Nephron (organoid): ENCODE measurements at regions not wholly inside any gene's neighbourhood (a gene's known extent, or its start where the extent isn't known, plus 50 kb on each side); places are given as distances from the start of the nearest gene placed in this dataset.

Experiments
- H3K27ac Mint-ChIP-seq, 3 experiments: 2 replicates each; pipeline ENCODE4 v1.8.0; 2020; ENCODE audit warnings: mixed read lengths in 3 of 3, mild to moderate bottlenecking in 2 of 3, moderate library complexity in 1 of 3
- H3K27me3 Mint-ChIP-seq: 2 replicates; pipeline ENCODE4 v1.8.0; 2021; ENCODE audit warnings: low read depth, mild to moderate bottlenecking, moderate library complexity, mixed read lengths
- H3K36me3 Mint-ChIP-seq: 2 replicates; pipeline ENCODE4 v1.8.0; 2020; ENCODE audit warnings: low read depth, mixed read lengths
- H3K4me1 Mint-ChIP-seq: 2 replicates; pipeline ENCODE4 v1.8.0; 2020; ENCODE audit warnings: mixed read lengths
- H3K4me3 Mint-ChIP-seq, 3 experiments: 2 replicates each; pipeline ENCODE4 v1.8.0; 2020; ENCODE audit warnings: mild to moderate bottlenecking in 3 of 3, mixed read lengths in 3 of 3, moderate library complexity in 2 of 3
- H3K9me3 Mint-ChIP-seq: 2 replicates; pipeline ENCODE4 v1.8.0; 2020; ENCODE audit warnings: mixed read lengths
- TF ChIP-seq, protein P1 (sequence below), 3 experiments: fragments of 200-600 bp; sonication (generic); IDR thresholded peaks; one replicate each; pipeline ENCODE4 v1.5.0; 2021; ENCODE audit warnings: antibody characterized with exemption in 3 of 3; ENCODE audit not compliant: unreplicated experiment in 3 of 3

DNA sequence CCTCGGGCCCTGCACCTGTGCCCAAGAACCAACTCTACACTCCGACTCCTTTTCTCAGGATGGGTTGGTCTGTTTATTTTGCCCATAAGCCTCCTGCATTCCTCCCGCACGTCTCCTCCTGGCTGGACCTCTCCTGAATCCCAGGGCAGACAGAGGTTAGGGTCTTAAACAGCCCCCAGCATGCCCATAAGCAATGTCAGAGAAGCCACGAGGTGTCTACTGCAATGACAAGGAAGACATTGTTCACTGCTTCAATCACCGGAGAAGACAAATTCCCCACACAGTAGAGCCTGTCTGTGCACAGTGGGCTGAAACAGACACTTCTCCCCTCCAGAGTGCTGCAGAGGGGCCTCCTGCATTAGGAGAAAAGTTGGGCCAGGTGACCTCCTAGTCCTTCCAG, 230.6 kb upstream of the RPL38 start:
- peaks cover 39% of the 10 kb centered on the region for H3K4me1 Mint-ChIP-seq
- TF ChIP-seq, protein P1, sequence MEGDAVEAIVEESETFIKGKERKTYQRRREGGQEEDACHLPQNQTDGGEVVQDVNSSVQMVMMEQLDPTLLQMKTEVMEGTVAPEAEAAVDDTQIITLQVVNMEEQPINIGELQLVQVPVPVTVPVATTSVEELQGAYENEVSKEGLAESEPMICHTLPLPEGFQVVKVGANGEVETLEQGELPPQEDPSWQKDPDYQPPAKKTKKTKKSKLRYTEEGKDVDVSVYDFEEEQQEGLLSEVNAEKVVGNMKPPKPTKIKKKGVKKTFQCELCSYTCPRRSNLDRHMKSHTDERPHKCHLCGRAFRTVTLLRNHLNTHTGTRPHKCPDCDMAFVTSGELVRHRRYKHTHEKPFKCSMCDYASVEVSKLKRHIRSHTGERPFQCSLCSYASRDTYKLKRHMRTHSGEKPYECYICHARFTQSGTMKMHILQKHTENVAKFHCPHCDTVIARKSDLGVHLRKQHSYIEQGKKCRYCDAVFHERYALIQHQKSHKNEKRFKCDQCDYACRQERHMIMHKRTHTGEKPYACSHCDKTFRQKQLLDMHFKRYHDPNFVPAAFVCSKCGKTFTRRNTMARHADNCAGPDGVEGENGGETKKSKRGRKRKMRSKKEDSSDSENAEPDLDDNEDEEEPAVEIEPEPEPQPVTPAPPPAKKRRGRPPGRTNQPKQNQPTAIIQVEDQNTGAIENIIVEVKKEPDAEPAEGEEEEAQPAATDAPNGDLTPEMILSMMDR (IDR thresholded peaks at IDR 0.05; ENCODE audit: unreplicated experiment in 3 of 3) = no peak
- H3K36me3 Mint-ChIP-seq = no peaks in the 10 kb centered on the region
- no peak overlapping the region for H3K4me3 Mint-ChIP-seq
- peaks cover 3% of the 10 kb centered on the region for H3K9me3 Mint-ChIP-seq
- peaks cover 58% of the 10 kb centered on the region for H3K27me3 Mint-ChIP-seq
- no peak overlapping the region for H3K27ac Mint-ChIP-seq

DNA sequence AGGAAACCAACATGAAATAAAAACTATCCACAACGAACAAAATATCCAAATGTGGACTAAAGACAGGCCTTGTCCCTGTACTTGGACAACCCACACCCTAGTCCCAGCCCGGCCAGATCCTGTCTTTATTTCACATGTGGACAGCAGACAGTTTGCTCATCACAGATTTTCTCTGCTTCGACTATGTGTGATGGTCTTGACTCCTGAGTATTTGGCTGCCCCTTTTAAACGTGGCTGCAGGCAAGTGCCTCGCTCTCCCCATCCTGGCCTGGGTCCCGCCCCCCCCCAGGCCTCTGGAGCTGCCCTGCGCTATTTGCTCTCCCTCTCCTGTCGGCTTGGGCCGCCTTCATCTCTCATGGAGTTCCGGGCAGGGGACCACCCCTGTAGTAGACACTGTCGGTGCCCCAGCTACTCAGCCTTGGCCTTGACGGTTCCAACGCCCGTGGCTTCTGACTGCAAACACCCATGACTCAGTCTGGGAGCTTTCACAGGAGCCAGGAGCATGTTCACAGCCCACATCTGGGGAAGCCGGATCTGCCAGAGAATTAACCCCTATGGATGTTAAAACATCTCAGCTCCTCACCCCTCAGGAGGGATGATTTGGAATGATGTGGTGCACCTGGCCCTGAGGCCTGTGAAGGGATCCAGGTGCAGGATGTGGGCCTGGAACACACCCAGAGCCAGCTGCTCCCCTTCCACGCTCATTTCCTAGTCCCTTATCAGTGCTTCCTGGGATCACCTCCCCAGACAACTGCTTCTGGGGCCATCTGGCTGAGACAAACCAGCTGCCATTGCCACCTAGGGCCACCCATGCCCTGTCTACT, 229.7 kb upstream of the RPL38 start:
- TF ChIP-seq, protein P1 (IDR thresholded peaks at IDR 0.05; ENCODE audit: unreplicated experiment in 3 of 3) = no peak
- Mint-ChIP-seq H3K9me3 (peaks cover 3% of the 10 kb centered on the region), H3K27ac (peak overlapping the region in 1 of 3 experiments; percentile 59), H3K4me3 (no peak overlapping the region), H3K27me3 (peaks cover 60% of the 10 kb centered on the region), H3K4me1 (peaks cover 39% of the 10 kb centered on the region), H3K36me3 (no peaks in the 10 kb centered on the region)

DNA sequence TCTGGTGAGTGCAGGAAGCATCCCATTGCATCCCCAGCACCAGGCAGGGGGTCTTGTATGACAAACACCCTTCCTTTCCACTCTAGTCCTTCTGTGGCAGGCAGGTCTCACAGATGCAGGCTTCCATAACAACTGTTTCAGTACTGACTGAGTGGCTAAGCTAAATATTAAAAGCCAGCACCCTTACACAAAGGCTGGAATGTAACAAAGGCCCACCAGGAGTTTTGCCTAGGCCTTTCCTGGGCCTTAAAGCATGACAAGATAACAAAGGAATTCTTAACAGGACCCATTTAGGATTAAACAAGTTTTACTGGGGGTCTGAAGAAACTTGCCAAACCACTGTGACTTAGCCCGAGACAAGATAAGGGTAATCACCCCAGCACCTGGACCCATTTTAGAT, 228.9 kb upstream of the RPL38 start:
- H3K4me3 Mint-ChIP-seq = no peak overlapping the region
- H3K4me1 Mint-ChIP-seq = peaks cover 39% of the 10 kb centered on the region
- no peaks in the 10 kb centered on the region for H3K36me3 Mint-ChIP-seq
- no peak overlapping the region for H3K27ac Mint-ChIP-seq
- TF ChIP-seq, protein P1 (IDR thresholded peaks at IDR 0.05; ENCODE audit: unreplicated experiment in 3 of 3) = no peak
- H3K27me3 Mint-ChIP-seq = peaks cover 59% of the 10 kb centered on the region
- H3K9me3 Mint-ChIP-seq = peaks cover 3% of the 10 kb centered on the region

DNA sequence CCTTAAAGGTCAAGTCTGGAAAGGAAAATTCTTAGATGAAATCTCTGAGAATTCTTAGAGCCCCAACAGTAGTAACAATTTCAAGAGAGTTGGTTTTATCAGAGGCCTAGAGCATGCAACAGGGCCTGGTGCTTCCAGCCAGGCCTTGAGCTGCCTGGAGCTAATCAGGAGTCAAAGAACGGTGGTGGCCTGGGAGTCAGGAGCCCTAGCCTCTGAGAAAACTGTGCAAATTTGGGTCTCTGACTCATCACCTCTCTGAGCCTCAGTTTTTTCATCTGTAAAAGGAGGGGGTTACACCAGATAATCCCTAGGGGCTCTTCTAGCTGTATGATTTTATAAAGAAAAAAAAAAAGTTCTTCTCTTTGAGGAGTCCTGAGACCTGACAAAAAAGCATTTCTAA, 227.3 kb upstream of the RPL38 start:
- no peak overlapping the region for H3K27ac Mint-ChIP-seq
- no peaks in the 10 kb centered on the region for H3K36me3 Mint-ChIP-seq
- no peak overlapping the region for H3K4me3 Mint-ChIP-seq
- peaks cover 59% of the 10 kb centered on the region for H3K27me3 Mint-ChIP-seq
- TF ChIP-seq, protein P1 (IDR thresholded peaks at IDR 0.05; ENCODE audit: unreplicated experiment in 3 of 3) = no peak
- peaks cover 37% of the 10 kb centered on the region for H3K4me1 Mint-ChIP-seq
- H3K9me3 Mint-ChIP-seq = peaks cover under 1% of the 10 kb centered on the region

DNA sequence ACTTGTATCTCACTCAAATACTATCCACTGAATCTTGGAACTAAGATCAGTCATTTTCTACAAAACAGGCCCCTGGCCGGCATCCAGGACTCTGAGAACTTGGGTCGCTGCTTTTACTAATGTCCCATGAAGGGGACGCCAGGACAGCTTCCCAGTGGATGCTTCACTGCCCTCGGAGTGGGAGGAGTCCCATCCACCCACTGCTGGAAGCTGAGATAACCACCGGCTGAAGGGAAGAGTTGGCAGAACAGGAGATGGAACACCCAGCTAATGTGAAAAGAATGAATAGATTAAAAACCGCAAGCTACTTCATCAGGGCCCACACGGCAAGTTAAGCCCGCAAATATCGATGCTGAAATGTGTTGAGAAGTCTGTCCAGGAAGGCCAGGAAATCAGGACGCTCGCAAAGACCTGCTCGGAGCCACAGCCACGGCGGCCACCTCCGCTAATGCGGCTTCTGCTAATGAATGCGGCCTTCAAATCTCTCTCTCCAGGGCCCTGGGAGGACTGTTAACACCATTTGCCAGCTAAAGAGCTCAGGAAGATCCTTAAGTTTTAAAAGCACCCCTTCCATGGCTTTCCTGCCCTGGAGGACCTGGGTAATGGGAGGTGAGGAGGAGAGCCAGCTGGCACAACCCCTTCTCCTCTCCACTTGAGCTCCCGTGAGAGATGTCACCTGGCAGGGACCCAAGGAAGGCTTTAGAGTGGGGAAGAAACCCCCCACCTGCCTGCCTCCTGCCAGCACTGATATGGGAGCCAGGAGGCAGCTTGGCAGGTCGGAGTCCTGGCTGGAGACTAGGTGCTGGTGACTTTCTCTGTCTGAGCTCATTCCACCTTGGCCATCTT, 226.6 kb upstream of the RPL38 start:
- H3K27me3 Mint-ChIP-seq = peaks cover 55% of the 10 kb centered on the region
- H3K9me3 Mint-ChIP-seq = no peaks in the 10 kb centered on the region
- TF ChIP-seq, protein P1 (IDR thresholded peaks at IDR 0.05; ENCODE audit: unreplicated experiment in 3 of 3) = no peak
- no peaks in the 10 kb centered on the region for H3K36me3 Mint-ChIP-seq
- H3K4me1 Mint-ChIP-seq = peaks cover 36% of the 10 kb centered on the region
- peak overlapping the region in 1 of 3 experiments; percentile 20 for H3K4me3 Mint-ChIP-seq
- peak overlapping the region in 2 of 3 experiments; percentile 15 to 19 for H3K27ac Mint-ChIP-seq
